ENCODE measurements at regions not wholly inside any gene's neighbourhood (a gene's known extent, or its start where the extent isn't known, plus 50 kb on each side); places are given as distances from the start of the nearest gene placed in this dataset.
A peak's percentile ranks its signal among the peaks of the same experiment; 100 is the strongest.

GRCh38 chr10:28774051-28774995, 97.0 kb downstream of the BAMBI start:
- Mint-ChIP-seq H3K36me3 (no peaks in the 10 kb centered on the region), H3K9me3 (peaks cover 5% of the 10 kb centered on the region), H3K4me3 (no peak overlapping the region), H3K4me1 (peaks cover 4% of the 10 kb centered on the region), H3K27ac (no peak overlapping the region)
- DNase-seq (ENCODE audit: low spot score in 2 of 2) (no peak), ATAC-seq (no peak)

- no peak for DNase-seq (ENCODE audit: low spot score in 2 of 2)
- peaks cover 5% of the 10 kb centered on the region for H3K9me3 Mint-ChIP-seq
- H3K4me3 Mint-ChIP-seq: no peak overlapping the region
- H3K4me1 Mint-ChIP-seq: peaks cover 4% of the 10 kb centered on the region
- H3K27ac Mint-ChIP-seq: no peak overlapping the region
- no peaks in the 10 kb centered on the region for H3K36me3 Mint-ChIP-seq
- no peak for ATAC-seq
Measured at GRCh38 chr10:28775773-28776172, 98.5 kb downstream of the BAMBI start.

- Mint-ChIP-seq H3K27ac (no peak overlapping the region), H3K36me3 (no peaks in the 10 kb centered on the region), H3K4me3 (no peak overlapping the region), H3K4me1 (peaks cover 4% of the 10 kb centered on the region), H3K9me3 (peaks cover 5% of the 10 kb centered on the region)
- no peak for ATAC-seq
- no peak for DNase-seq (ENCODE audit: low spot score in 2 of 2)
Measured at GRCh38 chr10:28776519-28776918, 99.2 kb downstream of the BAMBI start.

GRCh38 chr10:28777911-28778310, 100.6 kb downstream of the BAMBI start:
- Mint-ChIP-seq H3K4me1 (peaks cover 4% of the 10 kb centered on the region), H3K9me3 (peaks cover 5% of the 10 kb centered on the region), H3K27ac (no peak overlapping the region), H3K4me3 (no peak overlapping the region), H3K36me3 (no peaks in the 10 kb centered on the region)
- ATAC-seq: no peak
- no peak for DNase-seq (ENCODE audit: low spot score in 2 of 2)

- H3K36me3 Mint-ChIP-seq: no peaks in the 10 kb centered on the region
- DNase-seq (ENCODE audit: low spot score in 2 of 2) (no peak), ATAC-seq (no peak)
- H3K9me3 Mint-ChIP-seq: peaks cover 5% of the 10 kb centered on the region
- H3K4me1 Mint-ChIP-seq: peaks cover 4% of the 10 kb centered on the region
- H3K27ac Mint-ChIP-seq: no peak overlapping the region
- H3K4me3 Mint-ChIP-seq: no peak overlapping the region
Measured at GRCh38 chr10:28778524-28778923, 101.2 kb downstream of the BAMBI start.

- Mint-ChIP-seq H3K4me1 (no peaks in the 10 kb centered on the region), H3K4me3 (no peak overlapping the region), H3K9me3 (no peaks in the 10 kb centered on the region), H3K36me3 (no peaks in the 10 kb centered on the region), H3K27ac (no peak overlapping the region)
- ATAC-seq (no peak), DNase-seq (ENCODE audit: low spot score in 2 of 2) (no peak)
Measured at GRCh38 chr10:28781296-28781695, 104.0 kb downstream of the BAMBI start.

- ATAC-seq: no peak
- Mint-ChIP-seq H3K4me1 (no peaks in the 10 kb centered on the region), H3K27ac (no peak overlapping the region), H3K4me3 (no peak overlapping the region), H3K9me3 (no peaks in the 10 kb centered on the region), H3K36me3 (no peaks in the 10 kb centered on the region)
- DNase-seq (ENCODE audit: low spot score in 2 of 2): no peak
Measured at GRCh38 chr10:28783087-28783486, 105.8 kb downstream of the BAMBI start.

- ATAC-seq (no peak), DNase-seq (ENCODE audit: low spot score in 2 of 2) (no peak)
- H3K4me3 Mint-ChIP-seq: no peak overlapping the region
- H3K4me1 Mint-ChIP-seq: no peaks in the 10 kb centered on the region
- H3K27ac Mint-ChIP-seq: no peak overlapping the region
- no peaks in the 10 kb centered on the region for H3K36me3 Mint-ChIP-seq
- no peaks in the 10 kb centered on the region for H3K9me3 Mint-ChIP-seq
Measured at GRCh38 chr10:28785018-28785417, 107.7 kb downstream of the BAMBI start.

GRCh38 chr10:28788252-28788651, 110.9 kb downstream of the BAMBI start:
- no peak overlapping the region for H3K4me3 Mint-ChIP-seq
- DNase-seq (ENCODE audit: low spot score in 2 of 2): no peak
- no peaks in the 10 kb centered on the region for H3K9me3 Mint-ChIP-seq
- ATAC-seq: peak; percentile 84
- H3K4me1 Mint-ChIP-seq: no peaks in the 10 kb centered on the region
- no peak overlapping the region for H3K27ac Mint-ChIP-seq
- no peaks in the 10 kb centered on the region for H3K36me3 Mint-ChIP-seq

GRCh38 chr10:28788762-28789161, 111.4 kb downstream of the BAMBI start:
- Mint-ChIP-seq H3K27ac (no peak overlapping the region), H3K36me3 (no peaks in the 10 kb centered on the region), H3K4me1 (no peaks in the 10 kb centered on the region), H3K9me3 (no peaks in the 10 kb centered on the region), H3K4me3 (no peak overlapping the region)
- ATAC-seq (no peak), DNase-seq (ENCODE audit: low spot score in 2 of 2) (no peak)

GRCh38 chr10:28790146-28790545, 112.8 kb downstream of the BAMBI start:
- Mint-ChIP-seq H3K4me3 (no peak overlapping the region), H3K4me1 (no peaks in the 10 kb centered on the region), H3K36me3 (no peaks in the 10 kb centered on the region), H3K27ac (no peak overlapping the region), H3K9me3 (no peaks in the 10 kb centered on the region)
- ATAC-seq (no peak), DNase-seq (ENCODE audit: low spot score in 2 of 2) (no peak)

- Mint-ChIP-seq H3K27ac (no peak overlapping the region), H3K36me3 (no peaks in the 10 kb centered on the region), H3K4me1 (no peaks in the 10 kb centered on the region), H3K9me3 (no peaks in the 10 kb centered on the region), H3K4me3 (no peak overlapping the region)
- no peak for ATAC-seq
- no peak for DNase-seq (ENCODE audit: low spot score in 2 of 2)
Measured at GRCh38 chr10:28793482-28793881, 116.2 kb downstream of the BAMBI start.

GRCh38 chr10:28794986-28795385, 117.7 kb downstream of the BAMBI start:
- H3K4me3 Mint-ChIP-seq: no peak overlapping the region
- H3K4me1 Mint-ChIP-seq: no peaks in the 10 kb centered on the region
- no peaks in the 10 kb centered on the region for H3K9me3 Mint-ChIP-seq
- no peak for ATAC-seq
- H3K27ac Mint-ChIP-seq: no peak overlapping the region
- H3K36me3 Mint-ChIP-seq: no peaks in the 10 kb centered on the region
- no peak for DNase-seq (ENCODE audit: low spot score in 2 of 2)

- Mint-ChIP-seq H3K4me3 (no peak overlapping the region), H3K27ac (no peak overlapping the region), H3K36me3 (no peaks in the 10 kb centered on the region), H3K9me3 (no peaks in the 10 kb centered on the region), H3K4me1 (no peaks in the 10 kb centered on the region)
- ATAC-seq (no peak), DNase-seq (ENCODE audit: low spot score in 2 of 2) (no peak)
Measured at GRCh38 chr10:28796606-28797512, 119.5 kb downstream of the BAMBI start.

- no peaks in the 10 kb centered on the region for H3K4me1 Mint-ChIP-seq
- no peaks in the 10 kb centered on the region for H3K36me3 Mint-ChIP-seq
- DNase-seq (ENCODE audit: low spot score in 2 of 2): no peak
- H3K9me3 Mint-ChIP-seq: no peaks in the 10 kb centered on the region
- H3K4me3 Mint-ChIP-seq: no peak overlapping the region
- ATAC-seq: no peak
- no peak overlapping the region for H3K27ac Mint-ChIP-seq
Measured at GRCh38 chr10:28797904-28798371, 120.6 kb downstream of the BAMBI start.

All from stimulated activated effector memory CD8-positive, alpha-beta T cell treated with anti-CD3 and anti-CD28 coated beads, Interleukin-12 subunit alpha, Interleukin-12 subunit beta, amount 100 ng/mL, for 72 hours (primary cell).